HEK293 (cell line): ENCODE measurements at regions not wholly inside any gene's neighbourhood (a gene's known extent, or its start where the extent isn't known, plus 50 kb on each side); places are given as distances from the start of the nearest gene placed in this dataset.

Experiments used
- KLF10 ChIP-seq: fragments of 450-650 bp; IDR thresholded peaks from 2 replicates; pipeline ENCODE4 v1.5.1; 2018; ENCODE audit warnings: missing biosample characterization, mild to moderate bottlenecking, missing genetic modification characterization
- ZBTB7A ChIP-seq: fragments of 450-650 bp; formaldehyde crosslinking; IDR thresholded peaks from 2 replicates; pipeline ENCODE4 v1.5.1; 2016; ENCODE audit warnings: low read depth, missing biosample characterization, missing genetic modification characterization
- ZNF214 ChIP-seq: fragments of 450-650 bp; formaldehyde crosslinking; IDR thresholded peaks from 2 replicates; pipeline ENCODE4 v1.5.1; 2017; ENCODE audit warnings: missing biosample characterization, mild to moderate bottlenecking, missing genetic modification characterization, borderline replicate concordance
- ZNF473 ChIP-seq: fragments of 450-650 bp; formaldehyde crosslinking; IDR thresholded peaks from 2 replicates; pipeline ENCODE4 v1.5.1; 2017; ENCODE audit warnings: missing biosample characterization, missing genetic modification characterization
- ZNF621 ChIP-seq: fragments of 450-650 bp; formaldehyde crosslinking; IDR thresholded peaks from 2 replicates; pipeline ENCODE4 v1.5.1; 2017; ENCODE audit warnings: missing biosample characterization, missing genetic modification characterization
- ZNF658 ChIP-seq: fragments of 450-650 bp; formaldehyde crosslinking; IDR thresholded peaks from 2 replicates; pipeline ENCODE4; 2016; ENCODE audit warnings: missing biosample characterization, missing genetic modification characterization
- ZNF785 ChIP-seq: fragments of 450-650 bp; formaldehyde crosslinking; IDR thresholded peaks from 2 replicates; pipeline ENCODE4 v1.5.1; 2016; ENCODE audit warnings: missing biosample characterization, missing genetic modification characterization
- ZNF792 ChIP-seq: fragments of 450-650 bp; formaldehyde crosslinking; IDR thresholded peaks from 2 replicates; pipeline ENCODE4 v1.5.1; 2016; ENCODE audit warnings: missing biosample characterization, missing genetic modification characterization
- ZNF830 ChIP-seq: fragments of 450-650 bp; IDR thresholded peaks from 2 replicates; pipeline ENCODE4 v1.5.0; 2018; ENCODE audit warnings: missing biosample characterization, missing genetic modification characterization, low read depth, mild to moderate bottlenecking, moderate library complexity
- TF ChIP-seq, protein P1 (sequence below): fragments of 450-650 bp; formaldehyde crosslinking; IDR thresholded peaks from 2 replicates; pipeline ENCODE4 v1.5.1; 2016; ENCODE audit warnings: missing biosample characterization, missing genetic modification characterization

DNA sequence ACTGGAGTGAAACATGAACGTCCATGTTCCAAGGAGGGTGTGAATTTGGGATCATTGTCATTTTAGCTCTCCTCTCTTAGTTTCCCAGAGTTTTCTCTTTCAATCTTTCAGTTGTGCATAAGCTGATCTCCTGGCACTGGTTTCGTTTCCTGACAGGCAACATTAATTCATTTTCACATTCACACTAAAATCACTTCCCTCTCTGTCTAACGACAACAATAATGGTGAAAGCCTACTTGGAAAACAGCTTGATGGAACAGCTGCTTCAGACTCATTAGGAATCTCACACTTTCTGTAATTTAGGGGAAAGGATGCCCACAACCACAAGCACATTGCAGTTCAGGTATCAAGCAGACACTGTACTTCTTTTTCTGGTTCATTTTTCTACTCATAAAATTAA, 188.6 kb downstream of the TRIM36 start:
- TF ChIP-seq ZNF830 (tag by site-specific recombination) (no peak), ZNF621 (no peak), ZNF658 (no peak), ZNF473 (tag by site-specific recombination) (no peak), ZBTB7A (tag by site-specific recombination) (no peak), ZNF785 (tag by site-specific recombination) (no peak), ZNF792 (tag by site-specific recombination) (no peak), KLF10 (no peak), ZNF214 (tag by site-specific recombination) (no peak)
- TF ChIP-seq, protein P1, sequence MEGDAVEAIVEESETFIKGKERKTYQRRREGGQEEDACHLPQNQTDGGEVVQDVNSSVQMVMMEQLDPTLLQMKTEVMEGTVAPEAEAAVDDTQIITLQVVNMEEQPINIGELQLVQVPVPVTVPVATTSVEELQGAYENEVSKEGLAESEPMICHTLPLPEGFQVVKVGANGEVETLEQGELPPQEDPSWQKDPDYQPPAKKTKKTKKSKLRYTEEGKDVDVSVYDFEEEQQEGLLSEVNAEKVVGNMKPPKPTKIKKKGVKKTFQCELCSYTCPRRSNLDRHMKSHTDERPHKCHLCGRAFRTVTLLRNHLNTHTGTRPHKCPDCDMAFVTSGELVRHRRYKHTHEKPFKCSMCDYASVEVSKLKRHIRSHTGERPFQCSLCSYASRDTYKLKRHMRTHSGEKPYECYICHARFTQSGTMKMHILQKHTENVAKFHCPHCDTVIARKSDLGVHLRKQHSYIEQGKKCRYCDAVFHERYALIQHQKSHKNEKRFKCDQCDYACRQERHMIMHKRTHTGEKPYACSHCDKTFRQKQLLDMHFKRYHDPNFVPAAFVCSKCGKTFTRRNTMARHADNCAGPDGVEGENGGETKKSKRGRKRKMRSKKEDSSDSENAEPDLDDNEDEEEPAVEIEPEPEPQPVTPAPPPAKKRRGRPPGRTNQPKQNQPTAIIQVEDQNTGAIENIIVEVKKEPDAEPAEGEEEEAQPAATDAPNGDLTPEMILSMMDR (tag by site-specific recombination): no peak
